Thoracic aorta (tissue), 2 donors: ENCODE measurements at regions not wholly inside any gene's neighbourhood (a gene's known extent, or its start where the extent isn't known, plus 50 kb on each side); places are given as distances from the start of the nearest gene placed in this dataset.

Source experiments
- ATAC-seq: fragments of 150-250 bp; one replicate; pipeline ENCODE4 v1.8.0; 2017; ENCODE audit warnings: low read depth; ENCODE audit not compliant: insufficient number of reproducible peaks, low FRiP score
- DNase-seq: peaks from one replicate; pipeline ENCODE4 v3.0.0-alpha.2; 2020; ENCODE audit warnings: low spot score
- H3K27ac ChIP-seq, 2 donors: fragments of 200-600 bp; sonication (generic); 1 replicate in 1 of 2; 2 replicates in 1 of 2; pipeline ENCODE4 v1.5.1; 2016; ENCODE audit warnings: mild to moderate bottlenecking in 2 of 2, moderate library complexity in 2 of 2
- H3K27me3 ChIP-seq: fragments of 200-600 bp; sonication (generic); replicated peaks from 2 replicates; pipeline ENCODE4 v1.6.0; 2016; ENCODE audit warnings: mild to moderate bottlenecking; ENCODE audit not compliant: insufficient read depth
- H3K36me3 ChIP-seq: fragments of 200-600 bp; sonication (generic); one replicate; pipeline ENCODE4 v1.5.1; 2016
- H3K4me1 ChIP-seq, 2 donors: fragments of 200-600 bp; sonication (generic); 1 replicate in 1 of 2; 2 replicates in 1 of 2; pipeline versions ENCODE4 v1.5.1 to v1.6.0; 2016; ENCODE audit warnings: low read depth in 2 of 2, mild to moderate bottlenecking in 1 of 2; ENCODE audit not compliant: control insufficient read depth in 1 of 2
- H3K4me3 ChIP-seq: fragments of 200-600 bp; sonication (generic); 2 replicates; pipeline ENCODE4 v1.5.1; 2016; ENCODE audit warnings: mild to moderate bottlenecking
- H3K9me3 ChIP-seq: fragments of 200-600 bp; sonication (generic); 2 replicates; pipeline ENCODE4 v1.5.1; 2016
- CTCF ChIP-seq: fragments of 200-600 bp; sonication (generic); IDR thresholded peaks from one replicate; pipeline ENCODE4 v1.5.1; 2019; ENCODE audit warnings: antibody characterized with exemption

DNA sequence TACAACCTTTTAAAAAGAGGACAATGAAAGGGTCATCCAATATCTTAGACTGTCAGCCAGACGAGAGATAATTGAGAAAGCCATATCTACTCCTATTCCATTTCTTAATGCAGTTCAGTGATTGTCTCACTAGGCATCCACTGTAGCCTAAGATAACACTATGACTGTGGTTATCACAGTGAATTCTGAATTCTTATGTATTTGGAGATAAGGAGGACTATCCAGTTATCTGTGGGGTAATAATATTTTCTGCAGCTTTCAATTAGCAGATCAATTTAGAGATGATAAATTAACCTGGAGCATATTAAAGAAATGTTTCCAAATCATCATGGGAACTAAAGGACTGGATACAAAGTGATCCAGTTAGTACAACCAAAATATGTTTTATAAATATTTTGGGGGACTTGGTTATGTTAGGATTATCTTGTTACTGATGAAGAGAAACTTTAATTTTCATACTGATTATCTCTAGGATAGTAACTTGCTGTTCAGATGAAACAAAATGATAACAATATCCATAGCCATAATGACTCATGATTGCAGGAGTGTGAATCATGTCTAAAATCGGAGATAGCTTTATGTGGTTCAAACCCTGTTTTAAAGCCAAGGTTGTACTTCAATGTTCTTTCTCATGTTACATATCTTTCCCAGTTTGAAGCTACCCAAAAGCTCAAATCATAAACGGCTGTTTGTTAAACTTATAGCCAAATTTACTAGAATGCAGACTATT, 1152.0 kb downstream of the HACE1 start:
- TF ChIP-seq CTCF, result no peak
- Histone ChIP-seq H3K4me1 (no peaks in the 10 kb centered on the region), H3K27me3 (no peaks in the 10 kb centered on the region), H3K36me3 (no peaks in the 10 kb centered on the region), H3K4me3 (no peak overlapping the region), H3K27ac (no peak overlapping the region), H3K9me3 (no peaks in the 10 kb centered on the region)
- DNase-seq (no peak), ATAC-seq (no peak)

- TF ChIP-seq CTCF, result no peak
Observed at GRCh38 chr6:103699769-103700168, 1160.0 kb downstream of the HACE1 start.

DNA sequence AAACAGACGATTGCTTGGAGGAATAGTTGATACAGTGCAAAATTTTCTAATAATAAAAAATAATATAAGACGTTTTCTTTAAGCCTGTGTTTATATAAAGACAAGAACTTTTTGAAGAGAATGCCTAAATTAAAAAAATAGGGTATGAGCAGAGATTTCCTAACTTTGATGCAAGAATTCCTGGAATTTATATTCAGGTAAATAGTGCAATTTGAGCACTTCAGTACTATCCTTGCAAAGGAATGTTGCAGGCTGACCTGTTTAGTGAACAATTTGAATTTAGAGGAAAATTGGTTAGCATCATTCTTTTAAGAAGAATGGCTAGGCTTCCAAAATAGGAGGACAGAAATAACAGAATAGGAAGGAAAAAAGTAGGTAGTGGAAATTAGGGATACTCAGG, 1172.3 kb downstream of the HACE1 start:
- H3K27ac ChIP-seq, result no peak overlapping the region
- ATAC-seq (no peak), DNase-seq (no peak)
- no peaks in the 10 kb centered on the region for H3K27me3 ChIP-seq
- no peak for TF ChIP-seq CTCF
- H3K9me3 ChIP-seq, result no peaks in the 10 kb centered on the region
- no peaks in the 10 kb centered on the region for H3K4me1 ChIP-seq
- H3K4me3 ChIP-seq, result no peak overlapping the region
- no peaks in the 10 kb centered on the region for H3K36me3 ChIP-seq

More at GRCh38 chr6:103699769-103700168, 1160.0 kb downstream of the HACE1 start:
- no peak for ATAC-seq
- DNase-seq, result no peak
- no peaks in the 10 kb centered on the region for H3K4me1 ChIP-seq
- no peaks in the 10 kb centered on the region for H3K9me3 ChIP-seq
- no peak overlapping the region for H3K27ac ChIP-seq
- H3K27me3 ChIP-seq, result no peaks in the 10 kb centered on the region
- H3K4me3 ChIP-seq, result no peak overlapping the region
- no peaks in the 10 kb centered on the region for H3K36me3 ChIP-seq

DNA sequence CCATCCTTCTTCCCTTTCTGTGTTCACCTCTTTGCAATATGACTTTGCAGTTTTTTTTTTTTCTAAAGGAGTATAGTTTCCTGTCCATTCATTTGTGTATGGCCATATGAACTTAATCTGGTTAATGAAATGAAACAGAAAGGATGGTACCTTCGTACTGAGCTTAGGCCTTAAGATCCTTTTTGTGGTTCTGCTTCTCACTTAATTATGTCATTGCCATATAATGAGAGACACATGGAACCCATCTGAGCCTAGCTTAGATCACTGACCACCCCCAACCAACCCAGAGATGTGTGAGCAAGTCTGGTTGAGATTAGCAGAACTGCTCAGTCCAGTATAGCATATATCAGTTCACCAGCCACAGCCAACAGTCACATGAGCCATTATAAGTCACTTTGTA, 1179.6 kb downstream of the HACE1 start:
- Histone ChIP-seq H3K27ac (no peak overlapping the region), H3K4me1 (no peaks in the 10 kb centered on the region), H3K27me3 (no peaks in the 10 kb centered on the region), H3K36me3 (no peaks in the 10 kb centered on the region), H3K9me3 (no peaks in the 10 kb centered on the region), H3K4me3 (no peak overlapping the region)
- no peak for DNase-seq
- no peak for TF ChIP-seq CTCF
- ATAC-seq, result no peak

GRCh38 chr6:103677290-103677689, 1182.4 kb downstream of the HACE1 start:
- ATAC-seq (no peak), DNase-seq (no peak)
- no peak for TF ChIP-seq CTCF
- H3K4me1 ChIP-seq, result no peaks in the 10 kb centered on the region
- H3K36me3 ChIP-seq, result no peaks in the 10 kb centered on the region
- H3K4me3 ChIP-seq, result no peak overlapping the region
- no peak overlapping the region for H3K27ac ChIP-seq
- H3K27me3 ChIP-seq, result no peaks in the 10 kb centered on the region
- no peaks in the 10 kb centered on the region for H3K9me3 ChIP-seq
